Hematopoietic multipotent progenitor cell treated with erythropoietin and hydrocortisone succinate and interleukin-3 and kit ligand, for 8 days (in vitro differentiated cells): ENCODE measurements at regions not wholly inside any gene's neighbourhood (a gene's known extent, or its start where the extent isn't known, plus 50 kb on each side); places are given as distances from the start of the nearest gene placed in this dataset.
A peak's percentile ranks its signal among the peaks of the same experiment; 100 is the strongest.
"Not testable (repeated sequence)": the region's sequence is repeated elsewhere in the genome, so short reads cannot be mapped to it uniquely, and the experiment has no call there.

Experiments
- DNase-seq: peaks from one replicate; pipeline ENCODE4 v3.0.0-alpha.2; 2015

DNA sequence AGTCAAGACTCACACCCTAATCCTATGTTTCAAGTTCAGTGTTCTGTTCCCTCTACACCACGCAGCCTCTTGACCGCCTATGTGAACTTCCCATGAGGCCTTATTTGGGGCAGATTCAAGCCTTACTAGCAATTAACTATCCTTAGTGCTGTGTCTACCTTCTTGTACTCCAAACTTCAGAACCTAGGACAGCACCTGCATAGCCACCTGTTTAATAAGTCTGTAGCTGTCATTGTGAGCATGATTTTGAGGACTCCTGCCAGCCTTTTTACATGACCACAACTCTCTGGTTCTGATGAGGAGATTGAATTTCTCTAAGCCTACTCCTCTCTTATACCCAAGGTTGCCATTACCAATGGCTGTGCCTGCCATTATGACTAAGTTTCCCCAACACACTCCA lies 50.8 kb upstream of the PCSK1 start:
- peak; percentile 45 for DNase-seq

GRCh38 chr5:96487859-96488258 lies 54.8 kb upstream of the PCSK1 start:
- no peak for DNase-seq

DNA sequence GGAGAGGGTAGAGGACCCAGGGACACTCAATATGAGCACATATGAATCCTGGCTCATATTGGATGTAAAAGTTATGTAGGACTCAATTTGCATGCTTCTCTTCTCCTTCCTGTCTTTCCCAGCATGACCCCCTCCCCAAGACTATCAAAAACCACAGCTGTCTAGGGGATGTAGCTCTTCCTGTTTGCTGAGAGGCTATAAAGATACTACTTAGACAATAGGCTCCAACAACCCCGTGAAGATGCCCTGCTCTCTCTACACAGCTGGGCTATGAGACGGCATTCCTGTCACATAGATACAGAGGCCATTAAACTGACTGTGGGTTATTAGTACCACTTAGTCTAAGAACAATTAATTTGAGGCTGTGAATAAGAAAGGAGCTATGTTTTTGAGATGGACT lies 56.5 kb upstream of the PCSK1 start:
- DNase-seq, result no peak

DNA sequence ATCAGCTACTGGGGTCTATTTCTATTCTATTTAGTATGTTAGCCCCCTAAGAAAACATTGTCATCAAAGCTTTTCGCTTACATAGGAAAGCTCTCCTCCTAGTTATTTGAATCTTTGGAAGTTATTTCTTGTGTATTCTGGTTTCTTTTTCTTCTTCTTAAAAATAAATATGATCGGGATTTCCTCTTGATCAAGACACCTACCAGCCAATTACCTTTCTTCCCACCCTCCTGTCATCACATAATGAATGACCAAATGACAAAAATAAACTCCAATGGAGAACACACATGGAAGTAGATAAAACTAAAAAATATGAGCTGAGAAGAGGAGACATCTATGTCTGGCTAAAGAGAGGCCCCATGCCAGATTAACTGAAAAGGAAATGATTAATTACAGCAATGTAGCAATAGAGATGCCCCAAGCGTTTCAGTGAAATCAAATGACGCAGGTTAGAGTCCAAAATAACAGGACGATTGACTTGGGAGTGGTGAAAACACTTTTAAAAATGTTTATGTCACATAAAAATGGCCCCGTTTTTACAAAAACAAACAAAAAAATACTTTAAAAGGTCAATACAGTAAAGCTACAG lies 59.5 kb upstream of the PCSK1 start:
- DNase-seq, result no peak

DNA sequence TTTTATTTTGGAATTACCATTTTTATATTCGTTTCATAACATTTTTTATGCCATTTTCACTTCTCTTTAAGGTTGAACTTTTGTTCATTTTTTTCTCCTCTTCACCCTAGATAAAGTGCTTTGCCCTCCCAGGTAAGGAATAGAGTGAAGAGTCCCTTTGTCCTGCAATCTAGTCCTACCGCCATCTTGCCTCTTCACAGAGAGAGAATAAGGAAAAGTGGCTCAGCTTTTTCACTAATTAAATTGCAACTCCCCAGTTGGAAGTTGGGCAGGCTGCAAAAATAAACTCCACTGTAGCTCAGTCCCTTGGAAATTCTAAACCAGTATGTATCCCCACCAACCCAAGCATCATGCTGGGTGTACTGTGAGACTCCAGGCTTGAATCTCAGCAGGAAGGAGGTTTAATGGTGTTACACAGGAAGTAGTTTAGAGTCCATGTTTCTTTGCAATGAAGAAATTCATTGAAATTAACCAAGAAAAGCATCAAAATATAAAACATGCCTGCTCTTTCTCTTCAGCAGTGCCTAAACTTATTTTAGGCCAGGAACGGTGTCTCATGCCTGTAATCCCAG lies 60.3 kb upstream of the PCSK1 start:
- DNase-seq, result no peak

- not testable (repeated sequence) for DNase-seq
These were observed 62.4 kb upstream of the PCSK1 start for GRCh38 chr5:96495412-96495811.

- DNase-seq, result not testable (repeated sequence)
These were observed 64.0 kb upstream of the PCSK1 start for GRCh38 chr5:96497027-96497426.

- no peak for DNase-seq
These were observed 66.8 kb upstream of the PCSK1 start for GRCh38 chr5:96499753-96500345.

- no peak for DNase-seq
These were observed 69.1 kb upstream of the PCSK1 start for GRCh38 chr5:96501991-96502646.

DNA sequence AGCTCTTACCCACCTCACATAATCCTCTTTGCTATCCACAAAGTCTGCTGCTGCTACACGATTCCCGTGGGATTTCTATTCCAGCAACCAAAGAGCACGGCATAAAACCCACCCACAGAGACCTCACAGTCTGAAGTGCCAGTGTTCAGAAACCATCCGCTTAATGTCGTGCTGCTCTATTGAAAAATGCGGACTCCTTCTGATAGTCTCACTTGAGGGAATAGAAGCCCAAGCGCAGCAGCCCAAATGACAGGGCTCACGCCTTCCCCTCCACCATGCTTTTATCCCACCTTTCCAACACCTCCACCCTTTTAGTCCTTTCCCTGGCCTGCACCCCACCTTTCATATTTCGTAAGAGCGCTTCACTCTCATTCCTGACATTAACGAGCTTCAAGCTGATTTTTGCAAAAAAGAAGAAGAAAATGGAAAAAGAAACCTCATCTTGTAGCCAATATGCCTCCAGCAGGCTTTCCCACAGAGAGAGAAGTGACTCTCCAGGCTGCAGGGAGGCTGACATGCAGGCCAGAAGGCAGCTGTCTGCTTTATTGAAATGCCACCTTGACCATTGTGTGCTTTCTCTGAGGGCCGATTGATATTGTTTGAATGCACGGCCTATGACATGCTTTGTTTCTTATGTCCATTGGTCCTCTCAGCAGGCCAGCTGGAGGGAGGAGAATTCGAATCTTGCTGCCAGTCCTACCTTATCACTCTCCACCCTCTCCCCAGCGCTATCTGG lies 70.6 kb upstream of the PCSK1 start:
- no peak for DNase-seq

DNA sequence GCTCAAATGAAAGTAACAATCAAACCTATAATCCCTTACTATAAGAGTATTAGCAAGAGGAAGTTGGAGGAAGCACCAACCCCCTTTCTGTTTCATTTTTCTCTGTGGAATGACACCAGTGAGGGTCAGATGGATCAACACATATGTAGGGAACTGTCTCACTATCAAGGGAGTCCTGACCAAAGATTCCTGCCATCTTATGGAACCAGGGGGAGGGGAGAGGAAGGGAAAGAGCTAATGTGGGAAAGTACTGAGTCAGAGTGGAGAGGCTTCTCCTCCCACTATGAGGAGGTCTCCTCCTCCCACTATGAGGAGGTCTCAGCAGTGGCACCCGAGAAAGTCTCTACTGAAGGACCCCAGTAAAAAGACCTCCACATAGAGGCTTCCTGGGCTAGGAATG lies 73.3 kb upstream of the PCSK1 start:
- no peak for DNase-seq

GRCh38 chr5:96506866-96507527 lies 73.9 kb upstream of the PCSK1 start:
- DNase-seq, result no peak

DNA sequence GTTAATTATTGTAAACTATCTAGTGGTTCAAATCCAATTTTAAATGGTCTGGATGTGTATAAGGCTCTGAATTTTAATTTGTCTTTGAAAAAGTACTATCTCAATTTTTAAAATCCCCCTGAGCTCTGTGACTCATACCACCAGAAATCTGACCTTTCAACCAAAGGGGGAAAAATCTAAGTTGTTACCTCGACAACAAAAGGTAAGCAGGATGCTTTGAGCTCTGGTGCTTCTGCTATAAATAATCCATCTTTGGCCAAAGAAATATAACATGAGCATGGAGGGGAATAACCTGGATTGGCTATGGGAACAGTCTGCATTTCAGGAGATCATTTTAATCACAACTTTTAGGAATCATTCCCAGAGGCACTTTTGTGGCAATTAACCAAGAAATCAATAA lies 76.3 kb upstream of the PCSK1 start:
- DNase-seq, result no peak

DNA sequence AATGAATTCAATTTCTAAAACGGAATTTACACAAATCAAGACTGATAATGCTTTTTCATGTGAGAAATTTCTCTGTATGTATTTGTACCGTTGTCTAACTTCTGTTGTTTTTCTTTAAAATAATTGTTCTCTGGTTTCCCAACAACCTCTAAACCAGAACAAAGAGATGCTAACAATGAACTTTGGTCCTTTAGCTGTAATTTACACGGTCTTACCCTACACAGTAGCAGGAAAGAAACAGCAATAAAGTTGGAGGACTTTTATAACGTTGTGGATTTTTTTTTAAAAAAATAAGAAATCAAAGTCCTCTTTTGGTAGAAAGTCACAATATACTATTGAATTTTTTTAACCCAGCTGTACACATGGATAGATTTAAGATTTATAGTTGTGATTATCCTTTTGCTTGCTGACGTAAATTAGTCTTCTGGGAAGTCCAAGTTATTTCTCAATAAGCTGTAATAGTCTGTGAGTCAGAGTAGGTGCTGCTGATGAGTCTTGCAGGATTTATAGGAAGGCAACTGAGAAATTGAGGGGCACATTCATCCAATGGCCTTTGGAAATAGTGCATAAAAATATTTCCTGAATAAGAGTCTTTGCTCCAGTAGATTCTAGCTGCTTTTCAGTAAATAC lies 76.8 kb upstream of the PCSK1 start:
- DNase-seq, result no peak

GRCh38 chr5:96516631-96517071 lies 83.6 kb upstream of the PCSK1 start:
- DNase-seq, result no peak

GRCh38 chr5:96517295-96517694 lies 84.2 kb upstream of the PCSK1 start:
- DNase-seq, result no peak

- no peak for DNase-seq
These were observed 87.3 kb upstream of the PCSK1 start for GRCh38 chr5:96520345-96520744.

DNA sequence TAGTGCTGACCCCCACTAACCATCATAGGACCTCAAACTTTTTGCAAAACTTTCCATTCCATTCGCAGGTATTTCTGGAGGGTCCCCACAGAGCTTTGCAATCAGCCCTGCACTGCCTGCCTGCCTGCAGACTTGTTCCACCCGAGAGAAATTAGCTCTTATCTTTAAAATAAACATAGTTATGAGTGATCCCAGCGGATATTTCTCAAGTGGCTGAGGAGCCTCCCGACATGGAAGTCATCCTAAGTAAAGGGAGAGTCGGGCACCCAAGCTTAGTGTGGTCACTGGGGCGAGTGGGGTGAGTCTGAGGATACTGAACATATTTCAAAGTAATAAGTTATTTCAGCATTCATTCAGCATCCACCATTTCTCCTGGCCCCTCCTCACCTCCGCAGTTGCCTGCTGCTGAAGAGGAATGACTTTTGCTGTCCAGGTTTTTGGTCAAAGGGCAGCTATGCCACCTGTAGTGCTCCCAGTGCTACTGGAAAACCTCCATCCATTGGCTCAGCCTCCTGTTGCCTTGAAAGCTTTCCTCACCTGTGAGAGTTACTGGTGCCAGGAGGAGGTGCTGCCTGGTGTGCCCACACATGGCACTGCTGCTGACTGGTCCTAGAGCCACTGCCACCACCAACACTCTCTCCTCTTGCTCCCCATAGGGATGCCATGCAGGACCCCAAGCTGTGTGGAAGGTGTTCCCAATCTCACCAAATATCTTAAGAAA lies 89.7 kb upstream of the PCSK1 start:
- DNase-seq, result no peak

DNA sequence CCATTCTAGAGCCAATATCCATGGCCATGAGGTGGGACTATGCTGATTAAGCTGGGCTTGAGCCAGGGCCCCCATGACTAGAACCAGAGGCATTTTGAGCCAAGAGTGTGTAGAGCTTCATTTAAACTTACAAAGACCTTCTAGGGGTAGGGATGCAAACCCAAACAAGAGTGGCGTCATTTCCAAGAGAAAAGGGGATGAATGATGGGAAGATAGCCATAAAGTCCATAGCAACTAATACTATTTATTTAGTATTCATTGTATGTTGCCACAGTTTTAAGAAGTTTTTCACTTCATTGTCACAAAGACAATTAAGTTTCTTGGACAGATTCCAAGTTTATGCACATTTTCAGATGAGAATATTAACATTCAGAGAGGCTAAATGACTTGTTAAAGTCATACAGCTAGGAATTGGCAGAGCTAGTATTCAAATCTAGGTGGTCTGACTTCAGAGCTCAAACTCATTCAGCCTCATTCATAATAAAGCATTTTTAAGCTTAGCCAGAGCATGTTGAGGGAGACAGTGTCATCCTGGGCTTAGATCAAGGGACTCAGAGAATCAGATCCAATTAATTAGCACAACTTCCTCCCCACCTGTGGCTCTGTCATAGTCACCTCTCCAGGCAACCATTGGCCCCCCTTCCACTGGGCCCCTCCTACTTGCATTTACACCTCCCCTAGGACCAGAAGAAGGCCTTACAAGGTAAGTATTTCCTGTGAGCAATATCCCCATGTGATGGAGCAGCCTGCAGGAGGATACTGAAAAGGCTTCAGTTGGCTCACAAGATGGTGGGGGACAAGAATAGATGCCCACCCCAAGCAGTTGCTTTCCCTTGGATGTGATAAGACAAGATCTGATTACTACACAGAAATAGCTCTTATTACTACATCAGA lies 95.0 kb upstream of the PCSK1 start:
- DNase-seq, result no peak

DNA sequence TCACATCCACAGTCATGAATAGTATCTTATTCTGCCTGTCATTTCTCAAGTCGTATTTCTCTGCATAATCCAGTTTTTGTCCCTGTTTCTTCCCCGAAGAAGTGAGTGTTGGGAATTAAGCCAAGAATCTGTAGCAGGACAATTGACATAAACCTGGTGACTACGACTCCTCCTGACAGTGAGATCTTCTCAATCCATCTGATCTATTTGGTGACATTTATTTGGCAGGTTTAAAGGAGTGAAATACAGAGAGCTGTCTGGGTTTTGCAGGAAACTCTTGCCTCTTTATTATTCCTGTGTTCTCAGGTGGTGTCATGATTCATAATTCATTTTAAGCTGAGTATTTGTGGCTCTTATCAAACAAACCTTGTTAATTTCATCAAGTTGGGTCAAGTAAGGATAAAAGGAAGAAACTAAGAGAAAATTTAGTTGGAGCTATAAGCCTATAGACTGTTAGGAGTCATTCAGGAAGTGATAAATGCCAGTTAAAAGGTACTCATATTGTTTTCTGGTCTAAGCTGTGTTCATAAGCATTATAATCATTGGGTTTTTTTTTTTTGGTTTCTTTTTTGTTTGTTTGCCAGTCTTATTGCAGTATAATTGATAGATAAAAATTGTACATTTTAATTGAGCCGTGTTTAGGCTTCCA lies 95.9 kb upstream of the PCSK1 start:
- no peak for DNase-seq
